Activated naive CD8-positive, alpha-beta T cell treated with anti-CD3 and anti-CD28 coated beads, Interleukin-2, amount 50 U/mL, for 16 hours (primary cell): ENCODE measurements at regions not wholly inside any gene's neighbourhood (a gene's known extent, or its start where the extent isn't known, plus 50 kb on each side); places are given as distances from the start of the nearest gene placed in this dataset.
"Not testable (repeated sequence)": the region's sequence is repeated elsewhere in the genome, so short reads cannot be mapped to it uniquely, and the experiment has no call there.

Source experiments
- DNase-seq: peaks from one replicate; pipeline ENCODE4 v3.0.0-alpha.2; 2020; ENCODE audit warnings: low read depth, low spot score

DNA sequence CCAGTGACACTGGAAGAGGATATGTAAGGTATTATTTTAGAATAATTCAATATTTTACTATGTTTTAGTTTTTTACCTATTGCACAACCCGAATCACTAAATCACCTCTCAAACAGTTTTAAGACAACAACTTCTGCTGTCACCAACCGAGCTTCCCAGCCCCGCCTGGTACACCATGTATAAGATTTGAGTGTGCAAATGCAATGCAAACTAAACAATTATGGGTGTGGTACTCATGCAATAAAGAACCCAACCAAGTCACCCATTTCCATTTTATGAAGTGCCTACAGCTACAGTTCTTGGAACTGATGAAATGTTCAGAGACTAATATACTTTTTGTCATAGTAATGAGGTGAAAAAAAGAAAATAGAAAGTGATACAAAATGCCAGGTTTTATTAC, 256.2 kb downstream of the TAFA4 start:
- no peak for DNase-seq

DNA sequence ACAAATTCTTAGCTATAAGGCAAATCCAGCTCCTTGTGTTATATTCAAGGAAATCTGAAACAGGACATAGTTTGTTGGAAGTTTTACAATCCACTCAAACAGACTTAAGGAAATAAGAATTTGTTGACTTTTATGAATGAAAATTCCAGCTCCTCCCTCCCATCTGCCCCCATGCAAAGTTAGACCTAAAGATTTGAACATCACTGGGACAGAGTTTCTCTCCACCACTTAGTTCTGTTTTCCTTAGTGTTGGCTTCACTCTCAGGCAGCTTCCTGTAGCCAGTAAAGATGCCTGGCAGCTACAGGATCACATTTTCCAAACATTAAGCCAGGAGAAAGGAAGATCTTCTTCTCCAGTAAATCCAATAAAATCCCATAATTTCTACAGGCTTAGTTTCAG, 265.0 kb downstream of the TAFA4 start:
- DNase-seq, result no peak

- DNase-seq, result no peak
These were observed 265.8 kb downstream of the TAFA4 start for GRCh38 chr3:68666429-68667136.

GRCh38 chr3:68664276-68664675, 268.1 kb downstream of the TAFA4 start:
- DNase-seq, result no peak

- DNase-seq, result no peak
These were observed 270.2 kb downstream of the TAFA4 start for GRCh38 chr3:68662176-68662575.

DNA sequence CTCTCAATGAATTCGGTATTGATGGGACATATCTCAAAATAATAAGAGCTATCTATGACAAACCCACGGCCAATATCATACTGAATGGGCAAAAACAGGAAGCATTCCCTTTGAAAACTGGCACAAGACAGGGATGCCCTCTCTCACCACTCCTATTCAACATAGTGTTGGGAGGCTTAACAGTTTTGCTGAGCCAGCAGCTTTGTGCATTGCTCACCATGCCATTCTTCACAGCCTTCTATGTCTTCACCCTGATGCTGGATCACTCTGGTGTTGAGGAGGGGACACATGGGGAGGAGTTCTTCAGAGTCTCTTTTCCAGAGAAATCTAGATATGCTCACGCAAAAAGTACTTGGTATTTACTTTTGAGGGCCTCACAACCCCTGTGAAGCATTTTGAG, 281.7 kb downstream of the TAFA4 start:
- not testable (repeated sequence) for DNase-seq

- no peak for DNase-seq
These were observed 283.9 kb downstream of the TAFA4 start for GRCh38 chr3:68648494-68648893.

- DNase-seq, result no peak
These were observed 300.3 kb downstream of the TAFA4 start for GRCh38 chr3:68631850-68632545.

DNA sequence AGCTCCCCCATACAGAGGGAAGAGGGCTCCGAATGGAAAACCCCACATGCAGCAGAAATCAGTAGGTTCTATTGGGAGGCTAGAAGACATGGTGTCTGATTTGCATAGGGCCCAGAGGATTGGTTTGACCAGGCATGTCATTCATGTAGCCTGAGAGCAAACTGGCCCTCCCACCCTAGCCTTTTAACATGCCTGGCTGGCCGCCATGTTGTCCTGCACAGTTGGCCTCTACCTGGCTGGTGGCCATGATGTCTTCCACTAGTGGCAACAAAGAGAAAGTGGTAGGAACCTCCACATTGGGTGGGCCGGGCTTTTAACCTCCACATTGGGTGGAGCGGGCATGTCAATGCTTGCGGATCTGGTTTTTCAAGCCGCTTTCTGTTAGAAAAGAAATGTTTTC, 312.1 kb downstream of the TAFA4 start:
- DNase-seq, result no peak

DNA sequence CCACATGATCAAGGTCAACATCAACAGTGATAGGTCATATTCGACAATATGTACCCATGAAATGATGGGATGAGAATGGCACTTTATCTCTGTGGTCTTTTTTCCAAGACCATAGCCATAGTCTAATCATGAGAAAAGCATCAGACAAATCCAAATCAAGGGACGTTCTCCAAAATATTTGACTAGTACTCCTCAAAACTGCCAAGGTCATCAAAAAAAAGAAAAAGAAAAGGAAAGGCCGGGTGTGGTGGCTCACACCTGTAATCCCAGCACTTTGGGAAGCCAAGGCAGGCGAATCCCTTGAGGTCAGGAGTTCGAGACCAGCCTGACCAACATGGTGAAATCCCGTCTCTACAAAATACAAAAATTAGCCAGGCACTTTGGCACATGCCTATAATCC, 318.3 kb downstream of the TAFA4 start:
- no peak for DNase-seq

DNA sequence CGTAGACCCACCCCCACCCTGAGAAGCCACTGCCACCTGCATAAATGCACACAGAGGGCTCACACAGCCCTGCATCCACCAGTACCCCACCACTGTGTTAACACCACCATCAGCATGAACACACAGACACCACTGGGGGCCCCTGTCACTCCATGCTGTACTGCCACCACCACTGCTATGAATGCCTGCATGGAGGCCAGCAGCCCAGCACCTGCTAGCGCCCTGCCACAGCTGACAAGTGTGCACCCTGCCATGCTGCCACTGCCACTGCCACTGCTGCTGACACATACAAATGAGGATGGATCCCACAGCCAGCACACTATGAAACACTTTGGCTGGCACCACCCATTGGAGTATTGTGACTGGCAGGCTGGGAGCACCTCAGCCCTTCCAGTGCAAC, 361.0 kb downstream of the TAFA4 start:
- no peak for DNase-seq

DNA sequence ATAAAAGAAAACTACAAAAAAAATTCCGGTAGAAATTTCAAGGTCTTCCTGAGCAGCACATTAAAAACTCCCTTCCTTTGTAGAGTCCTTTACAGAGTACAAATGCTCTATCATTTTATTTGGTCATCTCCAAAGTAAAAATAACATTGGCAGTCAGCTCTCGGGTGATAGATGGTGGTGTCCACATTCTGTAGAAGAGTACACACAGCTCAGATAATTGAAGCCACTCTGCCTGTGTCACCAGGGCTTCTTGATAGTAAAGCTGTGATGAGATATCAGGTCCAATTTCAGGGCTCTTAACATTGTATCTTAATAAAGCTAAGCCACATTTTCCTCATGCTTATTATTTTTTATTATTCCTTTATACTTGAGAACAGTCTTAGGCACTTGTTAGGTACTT, 371.6 kb downstream of the TAFA4 start:
- no peak for DNase-seq

DNA sequence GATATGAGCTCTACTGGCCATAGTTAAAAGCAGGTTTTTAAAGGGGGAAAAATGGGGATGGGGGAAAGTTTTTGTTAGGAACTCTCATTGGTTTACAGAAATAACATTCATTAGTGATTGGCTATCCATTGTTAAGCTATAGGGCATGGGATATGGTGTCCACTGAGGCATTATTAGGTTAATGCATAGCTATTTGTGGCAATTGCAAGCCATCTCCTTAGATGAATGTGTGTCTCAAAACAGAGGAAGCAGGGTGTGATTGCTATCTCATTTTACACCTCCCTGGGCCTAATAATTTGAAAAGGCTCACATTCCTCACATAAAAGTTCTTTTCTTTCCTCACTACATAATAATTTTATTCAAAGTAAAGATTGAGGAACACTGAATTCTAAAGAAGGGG, 396.6 kb downstream of the TAFA4 start:
- DNase-seq, result no peak

DNA sequence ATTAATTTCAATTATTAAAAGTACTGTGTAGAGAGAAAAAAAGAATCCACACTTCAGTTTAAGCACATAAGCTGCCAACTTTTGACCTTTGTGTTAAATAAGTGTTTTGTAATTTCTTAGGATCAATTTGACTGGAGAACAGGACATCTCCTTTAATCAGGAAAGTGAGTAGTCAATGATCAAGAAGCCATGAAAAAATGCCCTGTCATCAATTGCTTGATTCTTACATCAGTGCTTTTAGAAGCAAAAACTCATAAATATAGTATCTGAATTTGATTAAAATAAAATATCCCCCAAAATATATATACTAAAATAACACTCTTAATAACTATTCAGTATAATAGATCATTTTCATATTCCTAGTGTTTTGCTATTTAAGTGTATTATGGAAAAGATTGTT, 409.0 kb downstream of the TAFA4 start:
- no peak for DNase-seq

DNA sequence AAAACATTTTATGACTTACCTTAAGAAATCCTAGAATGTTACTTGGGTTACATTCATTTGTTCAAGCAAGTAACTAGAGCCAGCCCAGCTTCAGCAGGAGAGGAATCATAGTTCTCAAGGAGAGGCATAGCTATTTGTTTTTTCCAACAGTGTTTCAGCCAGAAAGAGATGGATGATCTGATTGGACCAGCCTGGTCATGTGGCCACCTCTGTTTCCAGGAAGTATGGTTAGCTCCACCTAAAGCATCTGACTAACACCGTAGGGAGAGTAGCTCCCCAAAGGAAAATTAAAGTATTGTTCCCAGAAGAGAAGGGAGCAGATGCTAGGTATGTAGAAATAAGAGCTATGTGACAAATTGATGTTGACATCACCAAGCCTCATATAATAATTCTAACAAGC, 417.1 kb downstream of the TAFA4 start:
- DNase-seq, result no peak

GRCh38 chr3:68504201-68504600, 428.1 kb downstream of the TAFA4 start:
- DNase-seq, result no peak

GRCh38 chr3:68485845-68486244, 446.5 kb downstream of the TAFA4 start:
- not testable (repeated sequence) for DNase-seq

- DNase-seq, result no peak
These were observed 447.3 kb downstream of the TAFA4 start for GRCh38 chr3:68485051-68485450.

- no peak for DNase-seq
These were observed 448.7 kb downstream of the TAFA4 start for GRCh38 chr3:68483601-68484000.

DNA sequence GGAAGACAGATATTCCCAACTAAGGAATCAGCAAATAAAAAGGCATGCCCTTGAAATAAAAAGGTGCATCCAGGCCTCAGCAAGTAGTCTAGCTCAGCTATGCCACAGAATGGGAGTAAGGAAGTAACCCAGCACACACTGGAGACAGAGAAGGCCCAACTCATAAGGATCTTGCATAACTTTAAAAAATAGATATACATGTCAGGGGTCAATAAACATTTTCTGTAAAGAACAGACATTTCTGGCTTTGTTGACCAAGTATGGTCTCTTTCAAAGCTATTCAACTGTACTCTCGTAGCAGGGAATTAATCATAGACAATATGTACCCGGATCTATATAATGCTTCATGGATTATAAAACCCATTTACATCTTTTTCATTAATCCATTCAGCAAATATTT, 449.3 kb downstream of the TAFA4 start:
- no peak for DNase-seq

GRCh38 chr3:68482565-68482964, 449.8 kb downstream of the TAFA4 start:
- no peak for DNase-seq

GRCh38 chr3:68479779-68480178, 452.6 kb downstream of the TAFA4 start:
- no peak for DNase-seq

GRCh38 chr3:68468695-68469375, 463.5 kb downstream of the TAFA4 start:
- DNase-seq, result no peak
